GM21515 (cell line): ENCODE measurements at regions not wholly inside any gene's neighbourhood (a gene's known extent, or its start where the extent isn't known, plus 50 kb on each side); places are given as distances from the start of the nearest gene placed in this dataset.

Experiments used
- ATAC-seq: cut with Tn5 transposase; IDR thresholded peaks from one replicate; pipeline ENCODE4 v1.9.1; 2021; ENCODE audit not compliant: unreplicated experiment

DNA sequence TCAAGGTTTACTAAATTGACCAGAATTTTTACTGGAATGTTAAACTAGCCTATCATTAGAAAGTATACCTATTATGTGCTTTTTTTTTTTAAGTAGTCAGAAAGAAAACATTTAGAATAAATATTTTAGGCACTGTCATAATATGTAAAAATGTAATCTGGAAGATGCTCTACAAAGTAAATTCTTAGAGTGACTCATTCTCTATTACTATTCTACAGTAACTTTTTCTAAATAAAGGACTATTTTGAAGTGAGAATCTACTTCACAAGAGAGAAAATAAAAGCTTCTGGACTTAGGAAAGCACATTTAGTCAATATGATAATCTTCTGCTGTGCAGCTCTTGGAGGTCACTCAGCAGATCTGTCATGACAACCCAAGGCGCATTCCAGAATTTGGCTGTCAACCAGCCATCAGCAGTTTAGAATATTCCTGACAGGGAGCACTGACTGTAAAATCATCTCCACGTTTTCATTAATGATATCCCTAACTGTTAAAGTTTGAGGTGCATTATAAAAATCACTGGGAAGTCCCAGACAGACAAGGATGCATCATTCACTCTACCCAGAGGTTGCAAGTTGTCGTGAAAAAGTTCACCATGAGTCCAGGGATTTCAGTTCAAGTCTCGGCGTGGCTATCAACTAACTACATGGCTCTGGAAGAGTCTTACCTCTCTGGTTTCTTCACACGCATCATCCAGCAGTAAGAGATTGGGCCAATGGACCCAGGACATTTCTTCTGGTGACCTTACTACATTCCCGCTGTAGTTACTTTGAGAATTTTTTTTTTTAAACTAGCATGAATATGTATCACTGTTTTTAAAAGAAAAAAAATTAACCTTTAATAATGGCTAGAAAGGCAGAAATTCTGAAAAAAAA is 374.9 kb downstream of the GJA1 start:
- no peak for ATAC-seq

DNA sequence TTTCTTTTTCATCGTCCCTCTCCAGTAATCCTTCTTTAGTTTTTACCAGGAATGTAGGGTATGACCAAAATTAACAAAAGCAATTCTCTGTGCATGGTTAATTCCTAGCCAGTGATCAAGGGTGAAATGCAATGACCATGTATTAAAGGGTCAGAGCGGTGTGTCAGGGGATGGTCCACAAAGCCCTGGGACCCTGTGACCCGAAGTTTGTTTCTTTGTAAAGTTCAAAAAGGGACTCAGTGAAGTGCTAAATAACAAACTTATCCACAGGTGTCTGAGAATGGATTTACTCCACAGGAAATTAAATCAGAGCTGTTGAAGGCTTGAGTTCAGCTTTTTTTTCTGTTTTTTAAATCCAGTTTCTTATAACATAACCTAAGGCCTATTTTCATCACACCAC is 375.7 kb downstream of the GJA1 start:
- no peak for ATAC-seq

DNA sequence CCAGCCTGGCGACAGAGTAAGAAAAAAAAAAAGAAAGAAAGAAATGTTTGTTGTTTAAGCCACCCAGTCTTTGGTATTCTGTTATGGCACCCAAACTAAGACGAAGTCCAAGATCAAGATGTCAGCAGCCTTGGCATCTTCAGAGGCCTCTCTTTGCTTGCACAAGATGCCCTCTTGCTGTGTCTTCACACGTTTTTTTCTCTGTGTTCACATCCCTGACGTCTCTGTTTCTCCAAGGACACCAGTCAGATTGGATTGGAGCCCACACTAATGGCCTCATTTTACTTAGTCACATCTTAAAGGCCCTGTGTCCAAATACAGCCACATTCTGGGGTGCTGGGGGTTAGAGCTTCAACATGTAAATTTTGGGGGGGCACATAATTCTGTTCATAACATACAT is 380.9 kb downstream of the GJA1 start:
- ATAC-seq: no peak

DNA sequence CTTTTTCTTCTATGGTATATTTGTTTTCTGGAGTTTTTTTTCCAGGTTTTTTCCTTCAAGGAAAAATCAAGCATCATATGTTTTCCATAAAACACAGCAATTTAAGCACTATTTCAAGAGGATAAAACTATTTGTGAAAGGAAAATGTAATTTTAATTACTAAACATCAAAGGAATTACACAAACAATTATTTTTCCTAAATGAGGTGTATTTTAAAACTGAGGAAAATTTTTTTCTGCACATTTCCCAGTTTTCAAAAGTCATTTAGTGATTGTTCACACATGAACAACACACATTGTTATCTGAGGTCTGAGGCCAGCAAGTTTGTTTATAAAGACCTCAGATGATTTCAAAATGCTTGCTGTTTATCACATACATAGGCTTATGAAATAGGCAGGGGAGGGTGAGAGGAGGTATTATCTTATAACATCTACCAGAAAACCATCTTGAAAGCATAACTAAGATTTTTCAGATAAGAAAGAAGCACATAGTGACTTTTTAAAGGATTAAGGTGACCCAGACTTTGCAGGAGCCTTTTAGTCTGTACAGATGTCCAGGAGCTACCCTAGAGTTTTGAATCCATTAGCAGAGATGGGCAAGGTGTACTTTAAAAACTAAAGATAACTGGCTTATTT is 381.6 kb downstream of the GJA1 start:
- no peak for ATAC-seq

DNA sequence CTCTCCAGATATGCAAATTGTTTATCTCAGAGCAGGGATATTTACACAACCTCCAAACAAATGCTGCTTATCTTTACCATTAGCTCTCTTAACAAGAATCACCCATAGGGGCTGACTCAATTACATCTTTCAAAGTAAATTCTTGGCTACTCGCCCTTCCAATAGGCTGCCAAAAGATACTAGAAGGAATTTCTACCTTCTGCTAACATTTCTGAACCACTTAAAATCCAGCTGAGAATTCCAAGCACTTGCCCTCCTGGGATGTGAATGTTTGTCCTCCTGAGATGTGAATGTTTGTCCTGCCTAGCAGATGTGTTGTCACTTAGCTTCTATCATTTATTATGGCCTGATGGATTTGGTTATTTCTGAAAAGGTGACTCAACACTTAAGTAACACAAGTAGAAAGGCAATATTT is 388.0 kb downstream of the GJA1 start:
- ATAC-seq: no peak

DNA sequence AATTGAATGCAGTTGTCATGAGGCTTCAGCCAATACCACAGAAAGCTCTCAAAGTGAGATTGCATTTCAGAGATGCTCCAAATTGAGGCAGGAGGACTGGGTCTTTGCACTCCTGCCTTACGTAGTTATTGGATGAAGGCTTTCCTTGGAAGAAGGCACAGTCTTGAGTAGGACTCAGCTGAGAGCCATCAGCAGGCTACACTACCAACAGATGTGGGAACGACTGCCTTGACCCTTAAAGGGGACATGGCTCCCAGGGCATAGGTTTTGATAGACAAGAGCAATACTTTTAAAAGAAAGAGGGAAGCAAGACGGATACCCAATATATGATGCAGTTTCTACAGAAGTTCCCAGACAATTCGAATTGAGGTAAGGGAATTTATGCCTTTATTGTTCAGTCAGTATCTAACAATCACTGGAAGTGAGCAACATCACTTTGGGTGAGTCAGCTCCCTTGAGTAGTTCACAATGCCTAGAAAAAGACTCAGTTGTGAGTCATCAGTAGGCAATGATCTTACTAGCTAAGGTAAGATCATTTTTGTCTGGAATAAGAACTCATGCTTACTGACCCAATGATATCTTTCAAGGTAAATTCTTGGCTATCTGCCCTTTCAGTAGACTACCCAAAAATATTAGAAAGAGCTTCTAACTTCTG is 390.8 kb downstream of the GJA1 start:
- ATAC-seq: no peak

DNA sequence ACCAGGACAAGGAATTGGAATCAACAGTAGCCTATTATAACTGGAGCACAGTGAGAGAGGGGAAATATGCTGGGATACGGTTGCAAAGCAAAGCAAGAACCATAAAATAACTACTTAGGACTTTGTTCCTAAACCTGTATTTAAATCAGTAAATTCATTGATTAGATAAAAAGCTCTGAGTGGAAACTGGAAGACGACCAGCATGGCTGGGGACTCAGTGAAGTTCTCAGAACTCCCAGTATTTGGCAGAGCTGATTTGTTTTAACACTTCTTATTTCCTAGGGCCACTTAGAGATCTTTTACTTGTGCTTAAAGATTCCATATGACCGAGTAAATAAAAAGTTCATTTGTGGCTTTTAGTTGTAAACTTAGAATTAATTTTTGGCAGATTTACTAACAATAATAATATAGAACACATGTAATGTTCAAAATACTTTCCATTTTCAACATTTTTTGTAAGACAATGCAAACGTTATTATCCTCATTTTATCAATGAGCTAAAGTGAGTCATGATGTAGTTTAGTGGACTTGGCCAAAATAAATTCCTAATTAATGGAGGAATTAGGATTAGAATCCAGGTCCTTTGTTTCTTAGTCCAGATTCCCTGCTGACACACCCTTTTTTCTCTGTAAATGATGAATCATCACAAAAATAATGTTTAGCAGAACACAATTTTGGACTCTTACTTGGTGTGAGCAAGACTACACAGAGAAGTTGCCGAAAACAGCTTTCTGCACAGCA is 392.9 kb downstream of the GJA1 start:
- ATAC-seq: no peak

DNA sequence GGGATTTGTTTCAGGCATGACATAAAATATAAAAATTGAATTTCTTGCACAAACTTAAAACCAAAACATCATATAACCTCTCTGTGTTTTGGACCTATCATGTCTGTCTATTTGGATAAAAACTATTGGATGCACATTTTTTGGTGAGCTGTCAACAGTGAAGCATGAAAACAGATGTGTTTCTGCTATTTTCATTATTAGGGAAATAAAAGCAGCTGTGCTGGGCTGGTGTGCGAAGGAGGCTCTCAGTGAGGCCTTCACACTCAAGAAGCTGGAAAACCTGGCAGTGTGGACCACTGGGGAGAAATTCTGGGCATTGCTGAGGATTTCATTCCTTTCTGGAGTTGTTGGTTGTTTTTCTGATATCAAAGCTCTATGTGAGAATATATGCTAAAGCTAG is 395.3 kb downstream of the GJA1 start:
- ATAC-seq: no peak

DNA sequence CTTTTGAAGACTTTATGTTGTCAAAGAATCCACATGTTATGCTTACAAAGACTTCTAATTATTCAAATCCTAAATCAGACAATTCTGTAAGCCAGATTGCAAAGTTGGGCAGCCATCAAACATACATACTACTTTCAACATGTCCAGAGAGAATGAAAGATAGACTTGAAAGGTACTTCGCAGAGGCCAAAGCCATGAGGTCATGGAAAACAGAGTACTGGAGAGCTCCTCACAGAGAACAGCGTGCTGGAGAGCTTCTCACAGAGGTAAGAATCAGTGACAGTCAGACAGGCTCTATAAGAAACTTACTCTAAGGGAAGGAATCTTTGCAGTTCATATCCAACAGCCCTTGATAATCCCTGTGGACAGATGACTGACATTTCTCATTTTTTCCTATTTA is 400.2 kb downstream of the GJA1 start:
- no peak for ATAC-seq

DNA sequence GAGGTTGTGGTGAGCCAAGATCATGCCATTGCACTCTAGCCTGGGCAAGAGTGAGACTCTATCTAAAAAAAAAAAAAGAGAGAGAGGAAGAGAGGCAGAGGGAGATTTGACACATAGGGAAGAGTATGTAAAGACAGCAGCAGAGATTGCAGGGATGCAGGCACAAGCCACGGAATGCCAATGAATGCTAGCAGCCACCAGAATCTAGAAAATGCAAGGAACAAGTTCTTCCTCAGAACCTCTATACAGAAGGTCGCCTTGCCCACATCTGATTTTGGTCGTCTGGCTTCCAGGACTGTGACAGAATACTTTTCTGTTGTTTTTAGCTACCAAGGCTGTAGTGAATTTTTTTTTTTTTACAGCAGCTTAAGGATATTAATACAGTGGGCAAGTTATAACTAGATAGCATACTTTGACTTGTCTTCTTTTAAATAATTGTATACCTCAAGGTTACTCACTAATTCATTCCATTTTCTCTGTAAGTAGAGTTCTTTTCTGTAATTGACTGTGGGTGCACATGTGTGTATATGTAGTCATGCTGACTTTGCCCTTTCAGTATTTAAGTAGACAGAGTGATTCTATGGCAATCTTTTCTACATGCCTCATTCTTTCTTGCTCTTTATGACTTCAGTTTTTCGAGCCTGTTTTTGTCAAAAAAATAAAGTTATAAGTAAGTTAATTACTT is 402.2 kb downstream of the GJA1 start:
- no peak for ATAC-seq

DNA sequence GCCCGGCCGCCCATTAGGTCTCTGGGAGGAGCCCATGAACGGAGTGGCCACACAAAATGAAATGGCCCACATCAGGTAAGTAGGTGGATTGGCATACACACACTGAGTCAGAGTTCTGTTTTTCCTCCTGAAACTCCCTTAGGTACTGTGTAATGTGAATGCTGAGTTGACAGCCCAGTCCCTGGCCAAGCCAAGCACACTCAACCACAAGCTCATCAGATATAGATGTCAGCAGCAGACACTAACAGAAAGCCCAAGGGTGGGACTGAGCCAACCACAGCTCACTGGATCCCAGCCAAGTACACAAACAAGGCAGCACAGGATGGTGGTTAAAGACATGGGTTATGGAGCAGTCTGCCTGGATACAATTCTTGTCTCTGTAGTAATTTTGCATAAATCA is 403.4 kb downstream of the GJA1 start:
- ATAC-seq: no peak

DNA sequence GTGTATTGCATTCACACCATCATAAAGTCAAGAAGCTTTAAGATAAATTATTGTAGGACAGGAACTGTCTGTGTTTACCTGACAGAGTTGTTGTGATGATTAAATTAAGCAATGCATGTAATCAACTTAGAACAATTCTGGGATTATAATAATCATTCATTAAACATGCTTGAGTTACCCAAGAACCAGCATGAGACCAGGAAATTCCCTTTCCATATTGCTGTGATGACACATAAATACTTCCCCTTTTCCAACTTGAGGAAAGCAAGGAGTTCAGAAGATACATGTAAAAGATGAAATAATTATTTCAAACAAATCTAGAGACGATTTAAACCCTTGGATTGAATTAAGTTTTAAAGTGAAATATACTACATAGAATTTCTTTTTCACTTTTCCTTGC is 404.4 kb downstream of the GJA1 start:
- ATAC-seq: no peak

DNA sequence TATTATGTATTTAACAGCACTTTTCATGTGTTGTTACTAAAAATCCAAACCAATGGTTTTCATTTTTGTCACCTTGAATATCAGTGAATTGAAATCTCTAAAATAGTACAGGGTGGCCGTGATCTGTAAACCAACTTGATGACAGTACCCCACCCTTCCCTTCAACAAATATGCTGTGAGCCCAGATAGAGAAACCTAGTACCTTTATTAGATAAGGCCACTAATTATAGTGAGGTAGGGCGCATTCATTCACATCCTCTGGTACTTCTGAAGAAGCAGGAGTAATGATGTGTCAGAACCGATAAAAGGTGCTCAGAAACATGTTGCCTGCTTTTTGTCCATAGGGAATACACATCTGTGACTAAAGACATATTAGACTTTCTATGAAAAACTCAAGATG is 409.5 kb downstream of the GJA1 start:
- no peak for ATAC-seq

DNA sequence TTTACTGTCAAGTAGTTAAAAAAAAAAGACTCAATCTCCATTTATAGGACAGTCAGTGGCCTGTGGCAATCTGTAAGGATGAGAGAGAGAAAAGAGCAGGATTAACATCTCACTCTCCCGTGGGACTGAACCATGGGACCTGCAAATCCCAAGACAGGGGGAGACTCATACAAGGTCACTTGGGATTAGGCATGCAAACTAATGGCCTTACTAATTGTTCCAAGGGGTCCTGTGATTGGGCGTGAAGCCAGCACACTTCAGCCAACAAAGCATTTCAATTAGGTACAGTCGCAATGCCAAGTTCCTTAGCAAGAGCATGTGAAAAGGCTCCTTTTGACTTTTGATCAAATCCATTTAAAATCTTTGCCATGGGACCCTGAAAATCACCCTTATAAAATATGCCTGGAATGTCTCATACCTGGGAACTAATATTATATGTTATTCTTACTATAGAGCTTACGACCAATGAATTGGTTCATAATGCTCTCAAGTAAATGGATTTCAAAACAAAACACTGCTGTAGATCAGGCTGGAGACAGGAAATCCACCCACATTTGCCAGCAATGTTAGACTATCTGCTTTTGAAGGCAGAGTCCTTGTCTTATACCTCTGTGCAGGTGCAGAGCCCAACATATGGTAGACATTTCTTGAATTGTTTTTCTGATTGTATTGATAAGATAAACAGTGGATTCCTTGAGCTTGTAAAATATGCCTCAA is 412.5 kb downstream of the GJA1 start:
- no peak for ATAC-seq

DNA sequence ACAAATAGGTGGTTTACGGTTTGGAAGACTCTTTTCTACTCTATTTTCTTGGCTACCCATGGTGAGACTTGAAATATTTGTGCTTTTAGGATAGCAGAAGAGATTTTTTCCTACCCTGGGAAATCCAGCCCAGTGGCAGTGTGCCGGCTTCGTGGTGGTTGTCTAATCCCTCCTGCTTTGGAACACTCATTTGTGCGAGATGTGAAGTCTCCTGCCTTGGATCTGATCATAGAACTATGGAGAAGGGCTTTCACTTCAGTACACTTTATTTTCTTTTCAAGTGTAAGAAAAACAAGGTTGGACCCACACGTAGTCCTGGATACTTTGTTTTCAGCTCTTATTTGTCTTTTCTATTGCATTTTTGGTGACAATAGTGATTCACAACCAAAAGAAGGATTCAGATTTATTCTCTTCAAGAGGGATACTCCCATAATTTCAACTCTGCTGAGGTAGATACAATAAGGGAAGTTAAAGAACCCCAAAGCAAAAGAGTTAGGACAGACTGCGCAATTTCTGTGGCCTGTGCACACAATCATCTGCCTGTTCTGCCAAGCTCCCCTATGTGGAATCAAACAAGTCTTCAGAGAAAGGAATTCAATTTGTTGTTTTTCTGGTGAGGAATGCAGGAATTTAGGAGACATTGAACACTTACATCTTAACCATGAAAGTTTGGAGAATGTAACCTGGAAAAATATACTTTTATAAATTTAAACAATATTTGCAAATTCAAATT is 413.2 kb downstream of the GJA1 start:
- ATAC-seq: no peak

DNA sequence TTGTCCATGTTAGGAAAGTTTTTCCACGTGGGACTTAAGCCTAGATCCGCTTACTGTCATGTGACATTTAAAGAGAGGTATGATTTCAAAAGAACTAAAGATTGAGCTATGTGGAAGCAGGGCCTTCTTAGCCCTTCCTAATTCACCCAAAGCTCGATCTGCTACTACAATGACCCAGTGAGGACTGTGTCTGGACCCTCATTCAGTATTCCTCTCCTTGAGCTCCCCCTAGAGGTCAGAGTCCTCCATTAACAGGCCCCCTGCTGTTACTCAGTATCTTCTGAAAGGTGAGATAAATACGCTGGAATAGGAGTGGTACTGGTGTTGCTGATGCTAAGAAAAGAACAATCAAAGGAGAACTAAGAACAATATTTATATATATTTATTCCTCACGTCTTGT is 414.0 kb downstream of the GJA1 start:
- ATAC-seq: peak; percentile 95

DNA sequence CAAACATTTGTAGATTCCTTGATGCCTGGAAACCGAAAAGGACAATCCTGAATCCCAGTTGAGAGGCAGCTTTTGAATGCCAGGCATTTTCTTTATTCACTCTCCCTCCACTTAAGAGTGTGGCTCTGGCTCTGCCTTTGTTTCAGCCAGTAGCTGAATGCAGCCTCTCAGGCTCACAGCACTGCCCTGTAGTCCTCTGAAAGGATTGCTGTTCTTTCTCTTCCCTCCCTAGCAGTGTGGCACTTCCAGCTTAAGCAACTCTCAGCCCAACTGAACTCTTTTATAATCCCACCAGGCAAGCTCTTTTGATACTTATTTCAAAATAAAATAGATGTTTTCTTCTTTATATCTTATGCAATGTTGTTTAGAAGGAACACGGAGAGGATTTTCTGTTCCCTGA is 415.6 kb downstream of the GJA1 start:
- no peak for ATAC-seq

DNA sequence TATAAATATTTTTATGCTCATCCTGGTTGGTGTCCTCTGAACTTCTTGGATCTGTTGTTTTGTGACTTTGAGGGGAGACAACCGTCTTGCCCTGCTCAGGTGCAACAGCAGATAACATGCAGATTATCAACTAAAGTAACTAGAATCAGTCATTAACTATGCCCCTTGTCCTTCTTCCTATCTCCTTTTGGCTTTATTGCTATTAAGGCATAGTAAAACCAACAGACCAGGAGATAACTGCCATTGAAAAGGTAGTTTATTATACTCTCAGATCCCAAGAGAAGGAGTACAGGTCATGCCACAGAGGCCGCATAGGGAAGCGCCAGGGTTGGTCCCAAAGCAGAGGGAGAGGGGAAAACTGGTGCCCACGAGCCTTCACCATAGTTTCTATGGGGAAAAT is 418.2 kb downstream of the GJA1 start:
- ATAC-seq: no peak

DNA sequence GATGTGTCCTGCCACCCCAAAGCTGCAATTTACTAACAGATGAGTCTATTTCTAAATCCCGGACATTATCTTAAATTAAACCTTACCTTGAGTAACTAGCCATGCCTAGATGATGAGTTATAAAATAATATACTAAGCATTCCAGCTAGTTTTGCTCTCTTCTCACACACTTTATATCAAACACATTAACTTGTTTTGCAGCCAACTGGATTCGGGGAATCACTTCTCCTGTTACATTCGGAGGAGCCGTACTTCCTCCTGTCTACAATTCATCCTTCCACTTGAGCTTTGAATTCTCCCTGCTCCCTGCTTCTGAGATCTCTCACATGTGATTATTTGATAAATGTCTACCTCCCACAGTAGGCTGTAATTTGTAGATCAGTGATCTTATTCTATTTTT is 420.1 kb downstream of the GJA1 start:
- ATAC-seq: no peak

DNA sequence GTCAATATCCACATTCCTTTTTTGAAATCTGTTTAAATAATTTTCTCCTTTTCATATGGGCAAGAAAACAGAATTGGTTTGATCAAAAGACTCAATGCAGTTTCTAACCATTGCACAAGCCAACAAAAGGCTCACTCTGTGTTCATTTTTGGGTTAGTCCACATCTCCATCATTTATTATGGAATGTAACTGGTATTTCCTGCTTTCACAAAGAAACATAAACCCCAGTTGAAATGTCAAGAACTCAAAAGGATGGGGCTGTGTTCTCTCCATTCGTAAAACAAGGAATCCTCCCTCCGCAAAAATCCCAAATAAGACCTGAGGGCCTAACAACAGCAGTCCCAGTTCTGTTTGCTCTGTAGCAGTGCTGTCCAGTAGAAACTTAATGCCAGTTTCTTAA is 420.9 kb downstream of the GJA1 start:
- ATAC-seq: no peak
